Neural cell (in vitro differentiated cells): ENCODE measurements at regions not wholly inside any gene's neighbourhood (a gene's known extent, or its start where the extent isn't known, plus 50 kb on each side); places are given as distances from the start of the nearest gene placed in this dataset.

Experiments used
- H2AFZ ChIP-seq: fragments of 200-600, 300-800 bp; sonication (generic), shearing (Covaris generic); 2 replicates; pipeline ENCODE4 v1.6.0; 2014; ENCODE audit warnings: low read depth, mild to moderate bottlenecking, antibody characterized with exemption, low read length, moderate library complexity
- H3F3A ChIP-seq: fragments of 200-600 bp; shearing (Covaris generic); 2 replicates; pipeline ENCODE4 v1.6.1; 2016; ENCODE audit warnings: mild to moderate bottlenecking, moderate library complexity, mixed read lengths, antibody characterized with exemption, low read length; ENCODE audit not compliant: insufficient read depth, poor library complexity, severe bottlenecking
- H3K27ac ChIP-seq: fragments of 200-600, 300-800 bp; sonication (generic), shearing (Covaris generic); 2 replicates; pipeline ENCODE4 v1.5.1; 2014; ENCODE audit warnings: mild to moderate bottlenecking, low read length, moderate library complexity
- H3K27me3 ChIP-seq: fragments of 300-800, 200-600 bp; sonication (generic), shearing (Covaris generic); 2 replicates; pipeline ENCODE4 v1.6.0; 2014; ENCODE audit warnings: mild to moderate bottlenecking, low read depth, low read length, moderate library complexity; ENCODE audit not compliant: insufficient read depth
- H3K36me3 ChIP-seq: fragments of 300-800, 200-600 bp; sonication (generic), shearing (Covaris generic); 2 replicates; pipeline ENCODE4 v1.5.1; 2014; ENCODE audit warnings: mild to moderate bottlenecking, antibody characterized with exemption, low read length, moderate library complexity; ENCODE audit not compliant: insufficient read depth
- H3K4me2 ChIP-seq: fragments of 300-800, 200-600 bp; sonication (generic), shearing (Covaris generic); 2 replicates; pipeline ENCODE4 v1.6.0; 2014; ENCODE audit warnings: mild to moderate bottlenecking, low read length
- H3K4me3 ChIP-seq: fragments of 300-800, 200-600 bp; sonication (generic), shearing (Covaris generic); 2 replicates; pipeline ENCODE4 v1.5.1; 2014; ENCODE audit warnings: mild to moderate bottlenecking, low read length, moderate library complexity
- H3K79me2 ChIP-seq: fragments of 200-600 bp; shearing (Covaris generic); replicated peaks from 2 replicates; pipeline ENCODE4 v1.6.0; 2014; ENCODE audit warnings: mild to moderate bottlenecking, low read length, moderate library complexity; ENCODE audit not compliant: insufficient read depth
- H3K9ac ChIP-seq: fragments of 300-800, 200-600 bp; sonication (generic), shearing (Covaris generic); 2 replicates; pipeline ENCODE4 v1.6.1; 2016; ENCODE audit warnings: mild to moderate bottlenecking, low read length, mixed read lengths
- H3K9me2 ChIP-seq: fragments of 200-600 bp; shearing (Covaris generic); 2 replicates; pipeline ENCODE4 v1.6.1; 2016; ENCODE audit warnings: mild to moderate bottlenecking, low read length, mixed read lengths; ENCODE audit not compliant: insufficient read depth
- H3K9me3 ChIP-seq: fragments of 200-600, 300-800 bp; sonication (generic), shearing (Covaris generic); 2 replicates; pipeline ENCODE4 v1.6.1; 2016; ENCODE audit warnings: mild to moderate bottlenecking, mixed run types, low read length, moderate library complexity, mixed read lengths
- H4K20me1 ChIP-seq: fragments of 200-600 bp; shearing (Covaris generic); 2 replicates; pipeline ENCODE4 v1.6.1; 2016; ENCODE audit warnings: mild to moderate bottlenecking, mixed run types; ENCODE audit not compliant: insufficient read depth
- CTCF ChIP-seq: fragments of 450-650 bp; IDR thresholded peaks from 2 replicates; pipeline ENCODE4 v1.5.1; 2014; ENCODE audit warnings: antibody characterized with exemption, mild to moderate bottlenecking, moderate library complexity; ENCODE audit not compliant: poor library complexity, severe bottlenecking
- EP300 ChIP-seq: fragments of 450-650 bp; conservative IDR thresholded peaks from 2 replicates; pipeline ENCODE4 v1.6.1; 2014; ENCODE audit warnings: antibody characterized with exemption, mild to moderate bottlenecking, moderate library complexity; ENCODE audit not compliant: poor library complexity, severe bottlenecking
- EZH2 ChIP-seq: fragments of 200-600, 300-800 bp; shearing (Covaris generic), sonication (generic); IDR thresholded peaks from 2 replicates; pipeline ENCODE4 v1.6.1; 2014; ENCODE audit warnings: antibody characterized with exemption, low read length, borderline replicate concordance, mild to moderate bottlenecking; ENCODE audit not compliant: insufficient read depth, poor library complexity, severe bottlenecking
- MXI1 ChIP-seq: fragments of 450-650 bp; conservative IDR thresholded peaks from 2 replicates; pipeline ENCODE4 v1.6.1; 2014; ENCODE audit warnings: antibody characterized with exemption, mild to moderate bottlenecking; ENCODE audit not compliant: poor library complexity, severe bottlenecking
- POLR2AphosphoS5 ChIP-seq: IDR thresholded peaks from 2 replicates; pipeline ENCODE4 v1.6.1; 2012
- RAD21 ChIP-seq: fragments of 450-650 bp; conservative IDR thresholded peaks from 2 replicates; pipeline ENCODE4 v1.6.1; 2014; ENCODE audit warnings: antibody characterized with exemption, mild to moderate bottlenecking, moderate library complexity
- REST ChIP-seq: IDR thresholded peaks from 2 replicates; pipeline ENCODE4 v1.6.1; 2012; ENCODE audit warnings: borderline replicate concordance
- TAF1 ChIP-seq: IDR thresholded peaks from 2 replicates; pipeline ENCODE4 v1.6.1; 2012; ENCODE audit warnings: low read depth

- Histone ChIP-seq H3F3A (no peaks in the 10 kb centered on the region), H3K9me3 (peaks cover 2% of the 10 kb centered on the region), H4K20me1 (no peaks in the 10 kb centered on the region), H3K4me2 (no peak overlapping the region), H3K27me3 (no peaks in the 10 kb centered on the region), H3K9me2 (no peaks in the 10 kb centered on the region), H3K9ac (no peak overlapping the region), H3K4me3 (no peak overlapping the region), H3K36me3 (no peaks in the 10 kb centered on the region), H3K27ac (no peak overlapping the region), H2AFZ (no peak overlapping the region), H3K79me2 (no peaks in the 10 kb centered on the region)
- TF ChIP-seq REST (no peak), RAD21 (no peak), EP300 (no peak)
These were observed 343.4 kb upstream of the HS6ST1 start for GRCh38 chr2:128662051-128662471.

GRCh38 chr2:128663371-128664050 is 344.8 kb upstream of the HS6ST1 start:
- Histone ChIP-seq H4K20me1 (no peaks in the 10 kb centered on the region), H3K4me3 (no peak overlapping the region), H3K27ac (no peak overlapping the region), H3K9me3 (no peaks in the 10 kb centered on the region), H3K9me2 (no peaks in the 10 kb centered on the region), H3K79me2 (no peaks in the 10 kb centered on the region), H2AFZ (no peak overlapping the region), H3K9ac (no peak overlapping the region), H3F3A (no peaks in the 10 kb centered on the region), H3K36me3 (no peaks in the 10 kb centered on the region), H3K27me3 (no peaks in the 10 kb centered on the region), H3K4me2 (no peak overlapping the region)
- no peak for TF ChIP-seq MXI1
- TF ChIP-seq EZH2, result no peak
- TF ChIP-seq REST, result no peak

- Histone ChIP-seq H3K9me3 (no peaks in the 10 kb centered on the region), H2AFZ (no peak overlapping the region), H3K79me2 (no peaks in the 10 kb centered on the region), H3K9me2 (no peaks in the 10 kb centered on the region), H4K20me1 (no peaks in the 10 kb centered on the region), H3K27me3 (no peaks in the 10 kb centered on the region), H3F3A (no peaks in the 10 kb centered on the region), H3K9ac (no peak overlapping the region), H3K36me3 (no peaks in the 10 kb centered on the region), H3K4me3 (no peak overlapping the region), H3K4me2 (no peak overlapping the region), H3K27ac (no peak overlapping the region)
- TF ChIP-seq POLR2AphosphoS5 (no peak), CTCF (no peak), RAD21 (no peak), TAF1 (no peak), MXI1 (no peak), REST (no peak)
These were observed 345.9 kb upstream of the HS6ST1 start for GRCh38 chr2:128664499-128664971.
